GM23338 (cell line): ENCODE measurements at regions not wholly inside any gene's neighbourhood (a gene's known extent, or its start where the extent isn't known, plus 50 kb on each side); places are given as distances from the start of the nearest gene placed in this dataset.

Source experiments
- ATAC-seq: fragments of 200-7000 bp; cut with Tn5 transposase; 3 replicates; pipeline ENCODE4 v1.9.1; 2020
- DNase-seq: peaks from one replicate; pipeline ENCODE4 v3.0.0-alpha.2; 2015; ENCODE audit warnings: low spot score
- H2AFZ ChIP-seq: fragments of 200-600 bp; sonication (generic); 2 replicates; pipeline ENCODE4 v1.8.0; 2016; ENCODE audit warnings: antibody characterized with exemption, mild to moderate bottlenecking, moderate library complexity
- H3F3A ChIP-seq: fragments of 200-600 bp; sonication (generic); replicated peaks from 2 replicates; pipeline ENCODE4 v1.8.0; 2017; ENCODE audit warnings: antibody characterized with exemption, mixed run types, low read depth
- H3K27ac ChIP-seq: fragments of 200-600 bp; sonication (generic); 2 replicates; pipeline ENCODE4 v1.6.1; 2016; ENCODE audit warnings: low read depth
- H3K27me3 ChIP-seq: fragments of 200-600 bp; sonication (generic); 2 replicates; pipeline ENCODE4 v1.8.0; 2016; ENCODE audit warnings: mild to moderate bottlenecking, mixed run types, moderate library complexity; ENCODE audit not compliant: insufficient read depth
- H3K36me3 ChIP-seq: fragments of 200-600 bp; sonication (generic); 2 replicates; pipeline ENCODE4 v1.8.0; 2016; ENCODE audit warnings: mild to moderate bottlenecking; ENCODE audit not compliant: insufficient read depth
- H3K4me1 ChIP-seq: fragments of 200-600 bp; sonication (generic); 2 replicates; pipeline ENCODE4 v1.8.0; 2016; ENCODE audit warnings: mild to moderate bottlenecking, moderate library complexity; ENCODE audit not compliant: insufficient read depth
- H3K4me2 ChIP-seq: fragments of 200-600 bp; sonication (generic); 2 replicates; pipeline ENCODE4 v1.7.1; 2017; ENCODE audit warnings: mixed run types
- H3K4me3 ChIP-seq: fragments of 200-600 bp; sonication (generic); 2 replicates; pipeline ENCODE4 v1.6.1; 2016; ENCODE audit warnings: mixed run types
- H3K79me2 ChIP-seq: fragments of 200-600 bp; sonication (generic); replicated peaks from 2 replicates; pipeline ENCODE4 v1.8.0; 2017; ENCODE audit warnings: mild to moderate bottlenecking; ENCODE audit not compliant: insufficient read depth
- H3K9me2 ChIP-seq: fragments of 200-600 bp; sonication (generic); 2 replicates; pipeline ENCODE4 v1.8.0; 2017; ENCODE audit not compliant: insufficient read depth
- H4K20me1 ChIP-seq: fragments of 200-600 bp; sonication (generic); replicated peaks from 2 replicates; pipeline ENCODE4 v1.8.0; 2017; ENCODE audit warnings: mild to moderate bottlenecking; ENCODE audit not compliant: insufficient read depth
- H3K27ac Mint-ChIP-seq: 2 replicates; pipeline ENCODE4 v1.8.0; 2020; ENCODE audit warnings: inconsistent platforms, mild to moderate bottlenecking, moderate library complexity, mixed read lengths
- H3K27me3 Mint-ChIP-seq: 3 replicates; pipeline ENCODE4 v1.8.0; 2022; ENCODE audit warnings: low read depth, mild to moderate bottlenecking, moderate library complexity, mixed read lengths, inconsistent platforms; ENCODE audit not compliant: insufficient read depth, poor library complexity
- H3K36me3 Mint-ChIP-seq: 3 replicates; pipeline ENCODE4 v1.8.0; 2021; ENCODE audit warnings: low read depth, mild to moderate bottlenecking, inconsistent platforms, moderate library complexity, mixed read lengths
- H3K4me1 Mint-ChIP-seq: 3 replicates; pipeline ENCODE4 v1.8.0; 2020; ENCODE audit warnings: mild to moderate bottlenecking, inconsistent platforms, mixed read lengths
- H3K4me3 Mint-ChIP-seq: 3 replicates; pipeline ENCODE4 v1.8.0; 2021; ENCODE audit warnings: moderate library complexity, mild to moderate bottlenecking, inconsistent platforms, mixed read lengths
- H3K9me3 Mint-ChIP-seq: 3 replicates; pipeline ENCODE4 v1.8.0; 2020; ENCODE audit warnings: moderate library complexity, mild to moderate bottlenecking, inconsistent platforms, mixed read lengths
- CREB1 ChIP-seq: fragments of 250-450 bp; sonication (Bioruptor Pico); IDR thresholded peaks from 2 replicates; pipeline ENCODE4 v1.5.0; 2020; ENCODE audit warnings: low read depth, mild to moderate bottlenecking, moderate library complexity
- CTCF ChIP-seq, 2 experiments: fragments of 200-600 bp in 1 of 2; sonication (generic) in 1 of 2; conservative IDR thresholded peaks; 2 replicates each; pipeline versions ENCODE4 v1.5.1 to v1.6.1; 2016 to 2017; ENCODE audit warnings: antibody characterized with exemption in 2 of 2, low read depth in 2 of 2, mild to moderate bottlenecking in 2 of 2, moderate library complexity in 1 of 2
- ETS1 ChIP-seq: IDR thresholded peaks from 2 replicates; pipeline ENCODE4 v1.6.1; 2016; ENCODE audit warnings: antibody characterized with exemption
- EZH2 ChIP-seq: fragments of 200-600 bp; sonication (generic); IDR thresholded peaks from one replicate; pipeline ENCODE4 v1.8.0; 2017; ENCODE audit warnings: antibody characterized with exemption, mild to moderate bottlenecking, low read depth; ENCODE audit not compliant: unreplicated experiment
- EZH2phosphoT487 ChIP-seq: fragments of 200-600 bp; sonication (generic); IDR thresholded peaks from one replicate; pipeline ENCODE4 v1.8.1; 2018; ENCODE audit warnings: antibody characterized with exemption; ENCODE audit not compliant: unreplicated experiment
- JUNB ChIP-seq: IDR thresholded peaks from one replicate; pipeline ENCODE4 v1.6.1; 2016; ENCODE audit warnings: antibody characterized with exemption; ENCODE audit not compliant: unreplicated experiment
- NANOG ChIP-seq: IDR thresholded peaks from 2 replicates; pipeline ENCODE4 v1.6.1; 2016; ENCODE audit warnings: antibody characterized with exemption, borderline replicate concordance
- POLR2AphosphoS5 ChIP-seq: IDR thresholded peaks from 2 replicates; pipeline ENCODE4 v1.6.1; 2016; ENCODE audit warnings: antibody characterized with exemption, low read depth
- REST ChIP-seq: IDR thresholded peaks from one replicate; pipeline ENCODE4 v1.6.1; 2018; ENCODE audit warnings: antibody characterized with exemption; ENCODE audit not compliant: unreplicated experiment
- STAT1 ChIP-seq: IDR thresholded peaks from one replicate; pipeline ENCODE4 v1.6.1; 2016; ENCODE audit warnings: antibody characterized with exemption; ENCODE audit not compliant: unreplicated experiment
- ZNF114 ChIP-seq: fragments of 250-450 bp; sonication (Bioruptor Pico); IDR thresholded peaks from 2 replicates; pipeline ENCODE4 v1.5.0; 2020; ENCODE audit warnings: mild to moderate bottlenecking, moderate library complexity
- ZNF331 ChIP-seq: fragments of 250-450 bp; sonication (Bioruptor Pico); IDR thresholded peaks from 2 replicates; pipeline ENCODE4 v1.5.0; 2020; ENCODE audit warnings: low read depth, mild to moderate bottlenecking, moderate library complexity
- ZNF462 ChIP-seq: fragments of 250-450 bp; sonication (Bioruptor Pico); IDR thresholded peaks from 2 replicates; pipeline ENCODE4 v1.5.0; 2020; ENCODE audit warnings: mild to moderate bottlenecking, moderate library complexity

GRCh38 chr3:188001926-188002325 lies 152.0 kb upstream of the LPP start:
- H3K79me2 ChIP-seq = no peaks in the 10 kb centered on the region
- H3K4me1 Mint-ChIP-seq = peaks cover 30% of the 10 kb centered on the region
- H3K4me3 Mint-ChIP-seq = no peak overlapping the region

More at GRCh38 chr3:188001926-188002325, 152.0 kb upstream of the LPP start:
- H4K20me1 ChIP-seq = no peaks in the 10 kb centered on the region
- H3F3A ChIP-seq = no peaks in the 10 kb centered on the region
- TF ChIP-seq STAT1 (no peak), CTCF (conservative IDR thresholded peaks at IDR 0.05; ENCODE audit: low read depth in 2 of 2) (no peak), ZNF331 (CRISPR knock-in tag) (no peak), NANOG (no peak), EZH2phosphoT487 (no peak), ETS1 (no peak), JUNB (no peak), EZH2 (no peak), REST (no peak), ZNF114 (CRISPR knock-in tag) (no peak), ZNF462 (CRISPR knock-in tag) (no peak), POLR2AphosphoS5 (no peak), CREB1 (CRISPR knock-in tag) (no peak)
- DNase-seq (no peak), ATAC-seq (no peak)
- no peaks in the 10 kb centered on the region for H3K9me2 ChIP-seq
- no peak overlapping the region for H2AFZ ChIP-seq
- H3K36me3 Mint-ChIP-seq = no peaks in the 10 kb centered on the region
- no peak overlapping the region for H3K27ac ChIP-seq
- H3K27me3 Mint-ChIP-seq = peaks cover 3% of the 10 kb centered on the region
- no peaks in the 10 kb centered on the region for H3K36me3 ChIP-seq
- peaks cover 36% of the 10 kb centered on the region for H3K4me1 ChIP-seq
- H3K9me3 Mint-ChIP-seq = no peaks in the 10 kb centered on the region
- H3K4me2 ChIP-seq = no peak overlapping the region
- H3K4me3 ChIP-seq = no peak overlapping the region
- H3K27me3 ChIP-seq = no peaks in the 10 kb centered on the region
- H3K27ac Mint-ChIP-seq = no peak overlapping the region
